A549 (cell line): ENCODE measurements at regions not wholly inside any gene's neighbourhood (a gene's known extent, or its start where the extent isn't known, plus 50 kb on each side); places are given as distances from the start of the nearest gene placed in this dataset.

Experiments used
- CTCF ChIP-seq: fragments of >200 bp; sonication (Bioruptor Twin); formaldehyde crosslinking; IDR thresholded peaks from 3 replicates; pipeline ENCODE4 v1.5.1; 2016
- HMGXB4 ChIP-seq: fragments of 250-450 bp; sonication (Bioruptor Pico); IDR thresholded peaks from 2 replicates; pipeline ENCODE4 v1.5.0; 2021; ENCODE audit warnings: mild to moderate bottlenecking, moderate library complexity, borderline replicate concordance
- NFE2L2 ChIP-seq: fragments of 150-350 bp; conservative IDR thresholded peaks from 2 replicates; pipeline ENCODE4 v1.6.1; 2014; ENCODE audit warnings: low read length
- POLR2A ChIP-seq: IDR thresholded peaks from 2 replicates; pipeline ENCODE4 v1.6.1; 2012; ENCODE audit warnings: mild to moderate bottlenecking, low read length
- TF ChIP-seq, protein P1 (sequence below): IDR thresholded peaks from 2 replicates; pipeline ENCODE4 v1.6.1; 2012

DNA sequence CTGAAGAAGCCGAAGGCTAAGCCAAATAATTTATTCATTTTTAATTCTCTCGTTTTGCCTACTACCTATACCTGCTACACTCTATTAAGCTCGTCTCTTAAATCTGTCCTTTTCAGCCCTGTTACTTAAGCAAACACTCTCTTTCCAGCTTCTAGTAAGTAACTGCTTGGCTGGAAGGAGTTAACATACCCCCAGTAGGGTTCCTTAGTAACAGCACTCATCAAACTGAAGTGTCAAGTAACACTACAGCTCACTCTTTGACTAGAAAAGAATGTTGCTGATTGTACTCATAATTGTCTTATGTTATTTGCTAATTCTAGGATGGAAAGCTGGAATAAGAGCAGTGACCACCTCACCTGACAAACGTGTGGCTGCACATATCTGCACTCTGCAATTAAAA lies 120.0 kb upstream of the SCN7A start:
- TF ChIP-seq NFE2L2 = no peak
- TF ChIP-seq, protein P1, sequence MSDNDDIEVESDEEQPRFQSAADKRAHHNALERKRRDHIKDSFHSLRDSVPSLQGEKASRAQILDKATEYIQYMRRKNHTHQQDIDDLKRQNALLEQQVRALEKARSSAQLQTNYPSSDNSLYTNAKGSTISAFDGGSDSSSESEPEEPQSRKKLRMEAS = no peak
- no peak for TF ChIP-seq CTCF
- TF ChIP-seq POLR2A = no peak
- no peak for TF ChIP-seq HMGXB4 (CRISPR knock-in tag)
